ENCODE measurements at regions not wholly inside any gene's neighbourhood (a gene's known extent, or its start where the extent isn't known, plus 50 kb on each side); places are given as distances from the start of the nearest gene placed in this dataset.

DNA sequence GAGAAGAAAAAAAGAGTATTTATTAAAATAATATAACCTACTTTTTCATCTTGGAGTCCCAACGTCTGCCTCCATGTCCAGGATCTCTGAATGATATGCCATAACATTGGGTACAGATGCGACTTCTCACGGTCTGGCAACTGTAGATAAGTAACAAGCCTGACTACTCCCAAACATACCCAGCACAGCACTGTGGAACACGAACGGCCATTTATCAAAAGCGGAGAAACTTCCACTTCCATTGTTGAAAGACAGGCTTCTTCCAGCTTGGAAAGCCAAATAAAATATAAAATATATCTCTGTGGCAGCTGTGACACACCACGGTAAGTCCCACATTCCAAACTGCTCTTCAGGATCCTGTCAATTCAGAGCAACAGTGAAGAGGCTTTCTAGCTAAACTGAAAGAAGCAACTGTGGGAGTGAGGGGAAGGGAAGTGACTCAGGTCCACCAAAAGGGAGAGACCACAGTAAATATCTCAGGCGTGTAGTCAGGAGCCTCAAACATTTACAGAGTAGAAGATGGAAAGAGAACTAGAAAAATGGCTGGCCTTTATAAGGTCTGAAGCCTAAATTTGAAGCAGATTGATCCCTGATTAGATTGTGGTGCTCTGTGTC, 331.7 kb downstream of the LIG4 start:
- Histone ChIP-seq H3K27ac (no peak overlapping the region), H3K36me3 (no peaks in the 10 kb centered on the region), H3K4me1 (no peaks in the 10 kb centered on the region), H3K4me3 (no peak overlapping the region), H3K27me3 (no peaks in the 10 kb centered on the region), H3K9me3 (no peaks in the 10 kb centered on the region)
- TF ChIP-seq, protein P1, sequence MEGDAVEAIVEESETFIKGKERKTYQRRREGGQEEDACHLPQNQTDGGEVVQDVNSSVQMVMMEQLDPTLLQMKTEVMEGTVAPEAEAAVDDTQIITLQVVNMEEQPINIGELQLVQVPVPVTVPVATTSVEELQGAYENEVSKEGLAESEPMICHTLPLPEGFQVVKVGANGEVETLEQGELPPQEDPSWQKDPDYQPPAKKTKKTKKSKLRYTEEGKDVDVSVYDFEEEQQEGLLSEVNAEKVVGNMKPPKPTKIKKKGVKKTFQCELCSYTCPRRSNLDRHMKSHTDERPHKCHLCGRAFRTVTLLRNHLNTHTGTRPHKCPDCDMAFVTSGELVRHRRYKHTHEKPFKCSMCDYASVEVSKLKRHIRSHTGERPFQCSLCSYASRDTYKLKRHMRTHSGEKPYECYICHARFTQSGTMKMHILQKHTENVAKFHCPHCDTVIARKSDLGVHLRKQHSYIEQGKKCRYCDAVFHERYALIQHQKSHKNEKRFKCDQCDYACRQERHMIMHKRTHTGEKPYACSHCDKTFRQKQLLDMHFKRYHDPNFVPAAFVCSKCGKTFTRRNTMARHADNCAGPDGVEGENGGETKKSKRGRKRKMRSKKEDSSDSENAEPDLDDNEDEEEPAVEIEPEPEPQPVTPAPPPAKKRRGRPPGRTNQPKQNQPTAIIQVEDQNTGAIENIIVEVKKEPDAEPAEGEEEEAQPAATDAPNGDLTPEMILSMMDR (IDR thresholded peaks at IDR 0.05): no peak
- DNase-seq (ENCODE audit: low spot score): no peak

- Histone ChIP-seq H3K27me3 (no peaks in the 10 kb centered on the region), H3K4me1 (no peaks in the 10 kb centered on the region), H3K27ac (no peak overlapping the region), H3K9me3 (no peaks in the 10 kb centered on the region), H3K36me3 (no peaks in the 10 kb centered on the region), H3K4me3 (no peak overlapping the region)
- TF ChIP-seq, protein P1 (IDR thresholded peaks at IDR 0.05): no peak
- DNase-seq (ENCODE audit: low spot score): no peak
These were observed 332.4 kb downstream of the LIG4 start for GRCh38 chr13:107882708-107883560.

- DNase-seq (ENCODE audit: low spot score): no peak
- H3K36me3 ChIP-seq: no peaks in the 10 kb centered on the region
- H3K4me1 ChIP-seq: no peaks in the 10 kb centered on the region
- no peaks in the 10 kb centered on the region for H3K9me3 ChIP-seq
- no peaks in the 10 kb centered on the region for H3K27me3 ChIP-seq
- TF ChIP-seq, protein P1 (IDR thresholded peaks at IDR 0.05): no peak
- no peak overlapping the region for H3K4me3 ChIP-seq
- no peak overlapping the region for H3K27ac ChIP-seq
These were observed 334.0 kb downstream of the LIG4 start for GRCh38 chr13:107881362-107881761.

GRCh38 chr13:107874456-107874855, 340.9 kb downstream of the LIG4 start:
- Histone ChIP-seq H3K4me3 (no peak overlapping the region), H3K27me3 (no peaks in the 10 kb centered on the region), H3K27ac (no peak overlapping the region), H3K36me3 (no peaks in the 10 kb centered on the region), H3K9me3 (no peaks in the 10 kb centered on the region), H3K4me1 (no peaks in the 10 kb centered on the region)
- no peak for DNase-seq (ENCODE audit: low spot score)
- TF ChIP-seq, protein P1 (IDR thresholded peaks at IDR 0.05): no peak

DNA sequence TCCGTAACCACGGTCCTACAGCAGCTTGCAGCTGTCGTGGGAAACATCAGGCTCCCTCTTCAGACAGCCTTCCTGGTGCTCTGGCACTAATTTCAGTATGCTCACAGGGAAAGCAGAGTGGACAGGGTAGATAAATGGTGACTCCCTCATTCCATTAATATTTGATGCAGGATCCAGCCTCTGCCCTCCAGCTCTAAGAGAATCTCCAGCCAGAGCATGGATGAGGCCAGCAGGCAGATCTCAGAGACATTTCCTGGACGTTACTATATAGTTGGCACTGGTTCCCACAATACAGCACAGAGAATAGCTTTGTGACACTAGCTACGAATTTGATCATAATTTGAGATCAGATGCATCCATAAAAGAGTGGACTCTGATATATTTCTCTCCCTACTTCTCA, 341.4 kb downstream of the LIG4 start:
- H3K4me1 ChIP-seq: no peaks in the 10 kb centered on the region
- H3K36me3 ChIP-seq: no peaks in the 10 kb centered on the region
- no peaks in the 10 kb centered on the region for H3K9me3 ChIP-seq
- no peak for DNase-seq (ENCODE audit: low spot score)
- TF ChIP-seq, protein P1 (IDR thresholded peaks at IDR 0.05): no peak
- H3K27ac ChIP-seq: no peak overlapping the region
- no peaks in the 10 kb centered on the region for H3K27me3 ChIP-seq
- H3K4me3 ChIP-seq: no peak overlapping the region
